ENCODE measurements at regions not wholly inside any gene's neighbourhood (a gene's known extent, or its start where the extent isn't known, plus 50 kb on each side); places are given as distances from the start of the nearest gene placed in this dataset.

DNA sequence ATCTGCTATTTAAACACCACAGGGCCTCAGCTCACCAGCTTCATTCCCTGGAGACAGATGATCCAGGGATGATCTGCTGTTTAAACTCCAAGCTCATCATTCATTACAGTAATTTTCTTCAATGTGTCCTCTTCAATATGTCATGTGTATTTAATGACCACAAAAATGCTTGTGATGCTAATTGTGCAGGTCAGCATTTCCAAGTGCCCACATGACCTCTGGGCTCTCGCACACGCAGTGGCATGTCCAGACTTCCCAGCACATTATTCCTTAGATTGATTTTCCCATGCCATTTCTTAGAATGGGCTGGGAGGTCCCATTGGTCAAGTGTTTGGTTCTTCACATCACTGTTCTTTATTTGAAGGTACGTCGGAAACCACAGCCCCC, 434.4 kb downstream of the HAO1 start:
- Histone ChIP-seq H3K4me3 (ENCODE audit: low read depth in 1 of 2, low read length in 2 of 2) (no peak overlapping the region), H2AFZ (ENCODE audit: low read depth, low read length) (no peak overlapping the region), H3K4me2 (ENCODE audit: insufficient read depth, low read length) (no peak overlapping the region), H3K27me3 (ENCODE audit: insufficient read depth, low read length, poor library complexity) (no peaks in the 10 kb centered on the region), H3K36me3 (ENCODE audit: insufficient read depth, low read length) (no peaks in the 10 kb centered on the region), H3K4me1 (ENCODE audit: insufficient read depth, low read length) (no peaks in the 10 kb centered on the region), H3K9ac (ENCODE audit: low read depth, low read length) (no peak overlapping the region), H3K27ac (ENCODE audit: low read length) (no peak overlapping the region), H3K79me2 (ENCODE audit: insufficient read depth, low read length) (no peaks in the 10 kb centered on the region), H4K20me1 (ENCODE audit: insufficient read depth, low read length) (no peaks in the 10 kb centered on the region), H3K9me3 (ENCODE audit: insufficient read depth, low read length, severe bottlenecking) (no peaks in the 10 kb centered on the region)
- DNase-seq (no peak), ATAC-seq (ENCODE audit: insufficient read depth, low read depth) (no peak)
- TF ChIP-seq EZH2 (IDR thresholded peaks at IDR 0.05; ENCODE audit: borderline replicate concordance, low read depth, low read length, severe bottlenecking) (no peak), CTCF (IDR thresholded peaks at IDR 0.05; ENCODE audit: borderline replicate concordance, extremely low read depth, low read length, poor library complexity, severe bottlenecking) (no peak)

DNA sequence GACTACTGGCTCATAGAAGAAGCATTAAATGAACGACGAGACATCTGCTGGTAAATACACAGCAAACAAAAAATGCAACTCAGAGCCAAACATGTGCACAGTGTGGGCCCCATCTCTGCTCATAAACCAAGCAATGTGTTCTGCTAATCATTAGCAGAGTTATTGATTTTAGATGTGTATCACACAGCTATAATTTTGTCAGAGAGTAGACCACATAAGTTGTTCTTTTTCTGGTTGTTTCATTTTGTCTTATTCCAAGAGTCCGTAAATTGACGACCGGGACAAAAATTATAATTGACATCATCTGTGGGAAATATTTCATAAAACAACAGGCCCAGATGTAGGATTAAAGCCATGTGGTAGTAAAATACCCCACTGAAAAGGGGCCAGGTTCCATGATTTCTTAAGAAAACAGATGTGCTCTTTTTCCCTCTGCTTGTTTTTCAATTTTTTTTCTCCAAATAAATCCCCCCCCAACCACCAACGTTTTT, 423.6 kb downstream of the HAO1 start:
- no peak for ATAC-seq (ENCODE audit: insufficient read depth, low read depth)

DNA sequence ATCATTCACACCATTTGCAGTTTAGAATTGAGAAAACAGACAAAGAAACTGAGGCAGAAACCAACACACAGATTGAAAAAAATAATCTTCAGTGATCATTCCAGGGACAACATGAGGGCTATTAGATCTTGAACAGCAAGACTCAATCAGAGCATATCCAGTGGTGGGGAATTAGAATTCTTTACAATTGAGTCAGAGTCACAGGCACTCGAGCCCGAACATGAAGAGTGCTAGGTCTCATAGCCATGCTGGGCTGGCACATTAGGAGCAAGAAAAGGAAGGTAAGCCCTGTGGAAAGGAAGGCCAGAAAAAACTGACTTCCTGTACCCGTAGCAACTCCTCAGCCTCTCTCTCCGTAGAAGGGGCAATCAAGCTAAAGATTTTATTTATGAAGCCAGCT, 419.9 kb downstream of the HAO1 start:
- no peaks in the 10 kb centered on the region for H4K20me1 ChIP-seq (ENCODE audit: insufficient read depth, low read length)
- DNase-seq (no peak), ATAC-seq (ENCODE audit: insufficient read depth, low read depth) (no peak)
- H3K27ac ChIP-seq (ENCODE audit: low read length) = no peak overlapping the region
- no peak overlapping the region for H3K4me3 ChIP-seq (ENCODE audit: low read depth in 1 of 2, low read length in 2 of 2)
- H2AFZ ChIP-seq (ENCODE audit: low read depth, low read length) = no peak overlapping the region
- H3K27me3 ChIP-seq (ENCODE audit: insufficient read depth, low read length, poor library complexity) = no peaks in the 10 kb centered on the region
- no peak overlapping the region for H3K4me2 ChIP-seq (ENCODE audit: insufficient read depth, low read length)
- TF ChIP-seq EZH2 (IDR thresholded peaks at IDR 0.05; ENCODE audit: borderline replicate concordance, low read depth, low read length, severe bottlenecking) = no peak
- TF ChIP-seq CTCF (IDR thresholded peaks at IDR 0.05; ENCODE audit: borderline replicate concordance, extremely low read depth, low read length, poor library complexity, severe bottlenecking) = no peak
- no peaks in the 10 kb centered on the region for H3K4me1 ChIP-seq (ENCODE audit: insufficient read depth, low read length)
- H3K9me3 ChIP-seq (ENCODE audit: insufficient read depth, low read length, severe bottlenecking) = no peaks in the 10 kb centered on the region
- H3K79me2 ChIP-seq (ENCODE audit: insufficient read depth, low read length) = no peaks in the 10 kb centered on the region
- no peaks in the 10 kb centered on the region for H3K36me3 ChIP-seq (ENCODE audit: insufficient read depth, low read length)
- H3K9ac ChIP-seq (ENCODE audit: low read depth, low read length) = no peak overlapping the region

More for the DNA sequence above, 423.6 kb downstream of the HAO1 start:
- Histone ChIP-seq H3K9ac (ENCODE audit: low read depth, low read length) (no peak overlapping the region), H3K79me2 (ENCODE audit: insufficient read depth, low read length) (no peaks in the 10 kb centered on the region), H3K36me3 (ENCODE audit: insufficient read depth, low read length) (no peaks in the 10 kb centered on the region), H3K4me2 (ENCODE audit: insufficient read depth, low read length) (no peak overlapping the region), H2AFZ (ENCODE audit: low read depth, low read length) (no peak overlapping the region), H3K4me1 (ENCODE audit: insufficient read depth, low read length) (no peaks in the 10 kb centered on the region), H3K27ac (ENCODE audit: low read length) (no peak overlapping the region), H3K9me3 (ENCODE audit: insufficient read depth, low read length, severe bottlenecking) (no peaks in the 10 kb centered on the region), H3K27me3 (ENCODE audit: insufficient read depth, low read length, poor library complexity) (peaks cover 4% of the 10 kb centered on the region), H3K4me3 (ENCODE audit: low read depth in 1 of 2, low read length in 2 of 2) (no peak overlapping the region), H4K20me1 (ENCODE audit: insufficient read depth, low read length) (no peaks in the 10 kb centered on the region)
- no peak for DNase-seq
- no peak for TF ChIP-seq EZH2 (IDR thresholded peaks at IDR 0.05; ENCODE audit: borderline replicate concordance, low read depth, low read length, severe bottlenecking)
- TF ChIP-seq CTCF (IDR thresholded peaks at IDR 0.05; ENCODE audit: borderline replicate concordance, extremely low read depth, low read length, poor library complexity, severe bottlenecking) = no peak

DNA sequence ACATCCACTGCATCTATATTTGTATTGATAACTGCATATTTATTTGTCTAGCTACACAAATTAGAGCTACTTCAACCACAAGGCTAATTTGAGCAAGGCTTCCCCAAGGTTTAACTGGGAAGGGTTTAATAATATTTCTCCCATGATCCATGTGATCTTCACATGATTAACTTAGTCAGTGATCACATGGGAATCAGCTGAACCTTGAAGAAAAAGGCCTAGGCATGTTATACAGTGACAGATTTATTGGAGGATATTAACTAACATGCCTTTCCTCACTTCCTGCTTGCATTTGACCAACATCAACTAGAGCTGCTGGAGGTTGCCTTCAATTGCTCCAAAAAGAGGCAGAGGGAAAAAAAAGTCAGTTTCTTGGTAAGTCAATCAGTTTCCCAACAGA, 417.0 kb downstream of the HAO1 start:
- Histone ChIP-seq H3K4me1 (ENCODE audit: insufficient read depth, low read length) (no peaks in the 10 kb centered on the region), H3K79me2 (ENCODE audit: insufficient read depth, low read length) (no peaks in the 10 kb centered on the region), H3K36me3 (ENCODE audit: insufficient read depth, low read length) (no peaks in the 10 kb centered on the region), H3K27ac (ENCODE audit: low read length) (no peak overlapping the region), H2AFZ (ENCODE audit: low read depth, low read length) (no peak overlapping the region), H3K4me3 (ENCODE audit: low read depth in 1 of 2, low read length in 2 of 2) (no peak overlapping the region), H3K9me3 (ENCODE audit: insufficient read depth, low read length, severe bottlenecking) (no peaks in the 10 kb centered on the region), H3K4me2 (ENCODE audit: insufficient read depth, low read length) (no peak overlapping the region), H3K9ac (ENCODE audit: low read depth, low read length) (no peak overlapping the region), H3K27me3 (ENCODE audit: insufficient read depth, low read length, poor library complexity) (no peaks in the 10 kb centered on the region), H4K20me1 (ENCODE audit: insufficient read depth, low read length) (no peaks in the 10 kb centered on the region)
- no peak for TF ChIP-seq EZH2 (IDR thresholded peaks at IDR 0.05; ENCODE audit: borderline replicate concordance, low read depth, low read length, severe bottlenecking)
- no peak for TF ChIP-seq CTCF (IDR thresholded peaks at IDR 0.05; ENCODE audit: borderline replicate concordance, extremely low read depth, low read length, poor library complexity, severe bottlenecking)
- no peak for ATAC-seq (ENCODE audit: insufficient read depth, low read depth)
- DNase-seq = no peak

Measured in DND-41 (cell line).